DND-41 (cell line): ENCODE measurements at regions not wholly inside any gene's neighbourhood (a gene's known extent, or its start where the extent isn't known, plus 50 kb on each side); places are given as distances from the start of the nearest gene placed in this dataset.

Experiments used
- CTCF ChIP-seq: IDR thresholded peaks from 2 replicates; pipeline ENCODE4 v1.5.1; 2012; ENCODE audit warnings: borderline replicate concordance, low read length, moderate library complexity, mild to moderate bottlenecking; ENCODE audit not compliant: poor library complexity, severe bottlenecking; ENCODE audit errors: extremely low read depth
- EZH2 ChIP-seq: IDR thresholded peaks from 3 replicates; pipeline ENCODE4 v1.6.1; 2012; ENCODE audit warnings: borderline replicate concordance, low read depth, mild to moderate bottlenecking, moderate library complexity, low read length, inconsistent platforms; ENCODE audit not compliant: severe bottlenecking

- no peak for TF ChIP-seq CTCF
- no peak for TF ChIP-seq EZH2
These were observed 247.8 kb downstream of the CD83 start for GRCh38 chr6:14365393-14365792.
